SU-DHL-6 (cell line): ENCODE measurements at regions not wholly inside any gene's neighbourhood (a gene's known extent, or its start where the extent isn't known, plus 50 kb on each side); places are given as distances from the start of the nearest gene placed in this dataset.

Experiments
- H2AFZ ChIP-seq: fragments of 200-600 bp; sonication (generic); 2 replicates; pipeline ENCODE4 v1.6.1; 2014; ENCODE audit warnings: low read depth, mild to moderate bottlenecking, moderate library complexity, mixed read lengths, antibody characterized with exemption, low read length; ENCODE audit not compliant: severe bottlenecking
- H3F3A ChIP-seq: fragments of 200-600 bp; shearing (Covaris generic); 2 replicates; pipeline ENCODE4 v1.6.0; 2016; ENCODE audit warnings: antibody characterized with exemption, mild to moderate bottlenecking; ENCODE audit not compliant: insufficient read depth
- H3K27ac ChIP-seq: fragments of 200-600 bp; sonication (generic); 2 replicates; pipeline ENCODE4 v1.5.1; 2016; ENCODE audit warnings: low read depth, mild to moderate bottlenecking, low read length, moderate library complexity, mixed read lengths
- H3K27me3 ChIP-seq: fragments of 200-600 bp; sonication (generic), shearing (Covaris generic); 2 replicates; pipeline ENCODE4 v1.6.0; 2014; ENCODE audit warnings: mild to moderate bottlenecking, low read length
- H3K36me3 ChIP-seq: fragments of 200-600 bp; sonication (generic); 2 replicates; pipeline ENCODE4 v1.6.1; 2014; ENCODE audit warnings: mild to moderate bottlenecking, low read length, mixed read lengths
- H3K4me2 ChIP-seq: fragments of 300-600, 200-600 bp; shearing (Covaris generic), sonication (generic); 2 replicates; pipeline ENCODE4 v1.6.0; 2014; ENCODE audit warnings: low read length, low read depth, mild to moderate bottlenecking; ENCODE audit not compliant: poor library complexity, severe bottlenecking
- H3K4me3 ChIP-seq: fragments of 200-600 bp; sonication (generic); 2 replicates; pipeline ENCODE4 v1.5.1; 2014; ENCODE audit warnings: antibody characterized with exemption, low read length, mild to moderate bottlenecking, mixed read lengths; ENCODE audit not compliant: insufficient read depth, poor library complexity, severe bottlenecking
- H3K79me2 ChIP-seq: fragments of 200-600 bp; sonication (generic); 2 replicates; pipeline ENCODE4 v1.6.1; 2014; ENCODE audit warnings: mild to moderate bottlenecking, low read length, moderate library complexity; ENCODE audit not compliant: insufficient read depth
- H3K9ac ChIP-seq: fragments of 200-600 bp; sonication (generic); 2 replicates; pipeline ENCODE4 v1.7.0; 2014; ENCODE audit warnings: mild to moderate bottlenecking, low read length
- H3K9me2 ChIP-seq: fragments of 200-600 bp; sonication (generic); replicated peaks from 2 replicates; pipeline ENCODE4 v1.6.1; 2014; ENCODE audit warnings: low read length; ENCODE audit not compliant: insufficient read depth
- H3K9me3 ChIP-seq: fragments of 200-600 bp; sonication (generic); 2 replicates; pipeline ENCODE4 v1.6.1; 2014; ENCODE audit warnings: low read length, mixed read lengths; ENCODE audit not compliant: insufficient read depth
- H4K20me1 ChIP-seq: fragments of 200-600 bp; sonication (generic); 2 replicates; pipeline ENCODE4 v1.6.1; 2014; ENCODE audit warnings: low read depth, mild to moderate bottlenecking, antibody characterized with exemption, low read length, moderate library complexity, mixed read lengths
- CTCF ChIP-seq: fragments of 200-600 bp; sonication (generic); IDR thresholded peaks from one replicate; pipeline ENCODE4 v1.5.1; 2017; ENCODE audit warnings: antibody characterized with exemption, mild to moderate bottlenecking, low read length, moderate library complexity; ENCODE audit not compliant: insufficient read depth, poor library complexity, severe bottlenecking
- EZH2phosphoT487 ChIP-seq: fragments of 200-600 bp; sonication (generic), shearing (Covaris generic); conservative IDR thresholded peaks from 2 replicates; pipeline ENCODE4 v1.6.1; 2018; ENCODE audit warnings: mild to moderate bottlenecking, antibody characterized with exemption, low read length, moderate library complexity, mixed read lengths

- H3F3A ChIP-seq = no peaks in the 10 kb centered on the region
- H3K9ac ChIP-seq = no peak overlapping the region
Observed at GRCh38 chr1:221098471-221099405, 219.5 kb downstream of the HLX start.

DNA sequence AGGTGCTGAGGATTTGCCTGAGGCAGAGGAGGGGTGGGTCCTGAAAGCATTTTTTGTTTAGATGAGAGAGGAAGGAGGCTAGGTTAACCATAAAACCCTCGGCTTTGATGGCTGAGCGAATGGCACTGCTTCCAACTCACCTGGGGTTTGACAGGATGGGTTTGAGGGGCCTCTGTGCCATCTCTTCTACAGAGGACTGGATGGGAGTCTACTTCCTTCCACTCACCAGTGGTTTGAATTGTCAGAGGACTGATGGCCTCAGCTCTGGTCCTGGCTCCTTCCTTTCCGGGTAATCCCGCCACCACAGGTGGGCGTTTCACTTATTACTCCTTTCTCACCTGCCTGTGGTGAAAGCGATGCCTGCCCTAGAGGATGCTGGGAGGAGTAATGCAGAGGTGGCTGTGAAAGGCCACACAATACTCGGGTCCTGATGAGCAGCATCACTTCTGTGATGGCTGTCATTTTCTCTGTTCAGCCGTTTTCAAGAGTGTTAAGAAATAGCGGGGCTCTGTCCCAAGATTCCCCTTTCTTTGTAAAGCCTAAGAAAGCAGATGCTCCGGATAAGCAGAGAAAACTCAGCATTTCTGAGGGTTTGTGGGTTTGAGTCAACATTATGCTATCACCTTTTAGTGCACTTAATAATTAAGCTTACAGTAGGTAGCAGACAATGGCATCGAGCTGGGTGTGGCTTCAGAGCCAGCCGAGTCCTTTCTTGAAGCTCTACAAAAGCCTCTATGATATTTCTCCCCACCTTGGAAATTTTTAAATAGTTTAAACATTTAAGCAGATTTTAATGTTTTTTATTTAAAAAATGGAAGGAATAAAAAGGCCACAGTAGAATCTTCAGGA, 220.7 kb downstream of the HLX start:
- no peaks in the 10 kb centered on the region for H3F3A ChIP-seq
- H3K4me3 ChIP-seq = no peak overlapping the region
- H3K9me3 ChIP-seq = no peaks in the 10 kb centered on the region
- TF ChIP-seq CTCF (no peak), EZH2phosphoT487 (no peak)
- no peaks in the 10 kb centered on the region for H4K20me1 ChIP-seq
- H3K27ac ChIP-seq = no peak overlapping the region
- H3K9ac ChIP-seq = no peak overlapping the region
- no peak overlapping the region for H2AFZ ChIP-seq
- no peaks in the 10 kb centered on the region for H3K79me2 ChIP-seq
- H3K36me3 ChIP-seq = no peaks in the 10 kb centered on the region
- no peaks in the 10 kb centered on the region for H3K9me2 ChIP-seq
- no peaks in the 10 kb centered on the region for H3K27me3 ChIP-seq
- no peak overlapping the region for H3K4me2 ChIP-seq

More at GRCh38 chr1:221098471-221099405, 219.5 kb downstream of the HLX start:
- H3K4me2 ChIP-seq = no peak overlapping the region
- H3K9me3 ChIP-seq = no peaks in the 10 kb centered on the region
- no peaks in the 10 kb centered on the region for H3K36me3 ChIP-seq
- H3K27ac ChIP-seq = no peak overlapping the region
- H2AFZ ChIP-seq = no peak overlapping the region
- no peak for TF ChIP-seq EZH2phosphoT487
- TF ChIP-seq CTCF = no peak
- no peaks in the 10 kb centered on the region for H3K79me2 ChIP-seq
- no peaks in the 10 kb centered on the region for H3K9me2 ChIP-seq
- no peak overlapping the region for H3K4me3 ChIP-seq
- H4K20me1 ChIP-seq = no peaks in the 10 kb centered on the region
- no peaks in the 10 kb centered on the region for H3K27me3 ChIP-seq

- no peaks in the 10 kb centered on the region for H3F3A ChIP-seq
- no peak overlapping the region for H3K27ac ChIP-seq
Observed at GRCh38 chr1:221100611-221101010, 221.4 kb downstream of the HLX start.

More at GRCh38 chr1:221100611-221101010, 221.4 kb downstream of the HLX start:
- H4K20me1 ChIP-seq = no peaks in the 10 kb centered on the region
- no peak for TF ChIP-seq CTCF
- TF ChIP-seq EZH2phosphoT487 = no peak
- no peaks in the 10 kb centered on the region for H3K36me3 ChIP-seq
- no peak overlapping the region for H3K4me2 ChIP-seq
- H3K79me2 ChIP-seq = no peaks in the 10 kb centered on the region
- no peak overlapping the region for H3K9ac ChIP-seq
- no peak overlapping the region for H3K4me3 ChIP-seq
- no peaks in the 10 kb centered on the region for H3K9me2 ChIP-seq
- no peaks in the 10 kb centered on the region for H3K9me3 ChIP-seq
- H2AFZ ChIP-seq = no peak overlapping the region
- H3K27me3 ChIP-seq = no peaks in the 10 kb centered on the region
